HG03060 (cell line): ENCODE measurements at regions not wholly inside any gene's neighbourhood (a gene's known extent, or its start where the extent isn't known, plus 50 kb on each side); places are given as distances from the start of the nearest gene placed in this dataset.
"Not testable (repeated sequence)": the region's sequence is repeated elsewhere in the genome, so short reads cannot be mapped to it uniquely, and the experiment has no call there.

Source experiments
- ATAC-seq: cut with Tn5 transposase; IDR thresholded peaks from one replicate; pipeline ENCODE4 v1.9.1; 2021; ENCODE audit warnings: low read depth, moderate number of reproducible peaks; ENCODE audit not compliant: unreplicated experiment

DNA sequence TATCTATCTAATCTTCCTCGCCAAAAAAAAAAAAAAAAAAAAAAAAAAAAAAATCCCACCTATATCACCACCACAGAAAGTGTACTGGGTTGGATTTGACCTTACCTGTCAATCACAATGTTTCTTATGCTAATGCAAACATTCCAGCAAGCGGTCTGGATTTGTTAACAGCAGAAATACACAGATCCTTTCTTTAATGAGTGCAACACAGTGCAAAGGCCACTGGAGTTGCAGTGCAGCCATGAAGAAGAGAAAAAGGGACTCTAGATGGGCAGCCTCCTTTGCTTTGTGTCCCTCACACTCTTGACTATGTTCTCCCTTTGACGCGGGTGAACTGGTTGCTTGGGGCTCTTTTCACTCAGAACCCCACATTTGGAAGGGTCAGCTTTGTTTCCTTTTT is 127.3 kb upstream of the PRKCQ start:
- no peak for ATAC-seq

GRCh38 chr10:6706725-6707124 is 126.6 kb upstream of the PRKCQ start:
- no peak for ATAC-seq

- no peak for ATAC-seq
Observed at GRCh38 chr10:6704896-6705295, 124.8 kb upstream of the PRKCQ start.

DNA sequence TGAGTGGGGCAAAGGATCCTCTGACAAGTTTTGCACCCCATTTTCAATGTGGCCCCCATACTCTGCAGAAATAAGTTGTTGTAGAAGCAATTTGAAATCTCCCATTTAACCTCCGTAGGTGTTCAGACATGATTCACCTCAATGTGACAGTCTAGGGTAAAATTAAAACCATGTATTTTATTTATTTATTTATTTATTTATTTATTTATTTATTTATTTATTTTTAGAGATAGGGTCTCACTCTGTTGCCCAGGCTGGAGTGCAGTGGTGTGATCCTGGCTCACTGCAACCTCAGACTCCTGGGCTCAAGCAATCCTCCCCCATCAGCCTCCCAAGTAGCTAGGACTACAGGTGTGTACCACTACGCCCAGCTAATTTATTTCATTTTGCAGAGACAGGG is 122.8 kb upstream of the PRKCQ start:
- not testable (repeated sequence) for ATAC-seq

DNA sequence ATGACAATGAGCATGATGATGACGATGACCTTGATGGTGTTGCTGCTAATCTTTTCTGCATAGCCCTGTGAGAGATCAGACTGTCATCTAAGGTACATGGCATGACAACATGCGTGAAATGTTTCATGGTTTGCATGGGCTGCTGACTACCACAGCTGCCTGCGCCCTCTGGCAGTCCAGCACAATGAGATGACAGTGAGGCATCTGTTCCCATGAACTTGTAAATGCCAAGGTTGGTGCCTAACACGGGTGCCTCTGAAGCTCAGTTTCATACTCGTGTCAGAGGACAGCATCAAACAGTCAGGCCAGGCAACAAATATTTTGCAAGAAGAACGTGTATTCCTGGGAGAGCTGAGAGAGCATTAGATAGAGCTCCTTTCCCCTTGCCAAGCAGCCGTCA is 122.0 kb upstream of the PRKCQ start:
- ATAC-seq: no peak

GRCh38 chr10:6701289-6701688 is 121.2 kb upstream of the PRKCQ start:
- no peak for ATAC-seq

GRCh38 chr10:6700066-6700465 is 120.0 kb upstream of the PRKCQ start:
- no peak for ATAC-seq

DNA sequence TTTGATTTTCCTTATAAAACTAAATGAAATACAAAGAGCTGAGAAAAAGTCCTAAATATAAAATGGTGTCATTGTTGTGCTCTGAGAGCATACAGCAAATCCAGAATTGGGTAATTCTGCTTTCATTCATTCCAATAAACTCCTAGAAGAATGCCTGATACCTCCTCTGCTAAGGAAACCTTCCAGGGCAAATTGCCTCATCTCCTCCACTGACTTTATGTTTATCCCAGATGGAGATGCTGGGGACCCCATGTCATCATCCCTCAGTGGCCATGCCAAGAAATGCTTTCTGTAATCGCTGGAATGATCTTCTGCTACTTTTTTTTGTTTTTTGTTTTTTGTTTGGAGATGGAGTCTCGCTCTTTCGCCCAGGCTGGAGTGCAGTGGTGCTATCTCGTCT is 119.3 kb upstream of the PRKCQ start:
- ATAC-seq: no peak

GRCh38 chr10:6695519-6695918 is 115.4 kb upstream of the PRKCQ start:
- no peak for ATAC-seq

DNA sequence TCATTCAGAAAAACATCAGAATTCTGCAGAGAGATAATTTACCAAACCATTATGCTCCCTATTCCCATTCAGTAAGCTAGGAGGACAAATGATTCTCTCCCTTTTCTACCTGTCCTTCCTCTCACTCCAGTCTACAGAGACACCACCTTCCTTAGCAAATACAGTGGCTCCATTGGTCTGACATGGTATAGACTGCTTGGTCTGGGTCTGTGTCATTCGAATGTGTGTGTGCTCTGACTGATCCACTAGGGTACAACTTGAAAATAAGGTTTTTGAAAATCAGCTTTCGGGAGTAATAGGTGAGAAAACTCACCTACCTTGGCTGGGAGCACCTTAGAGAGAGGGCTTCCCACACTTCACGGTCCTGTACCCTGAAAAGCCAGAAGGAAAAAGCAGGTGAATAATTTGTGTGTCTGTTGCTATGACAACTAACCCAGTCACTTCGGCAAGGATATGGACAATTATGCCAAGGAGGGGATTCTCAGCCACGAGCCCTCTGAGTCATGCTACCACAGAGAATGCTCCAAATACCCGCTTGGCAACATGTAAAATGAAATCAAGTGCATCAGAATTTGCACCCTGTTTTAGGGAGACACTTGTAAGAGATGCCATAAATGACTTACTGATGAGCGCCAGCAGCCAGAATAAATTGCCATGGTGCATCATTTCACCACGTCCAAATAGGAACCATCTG is 114.5 kb upstream of the PRKCQ start:
- no peak for ATAC-seq

GRCh38 chr10:6692856-6693255 is 112.8 kb upstream of the PRKCQ start:
- no peak for ATAC-seq

GRCh38 chr10:6692103-6692502 is 112.0 kb upstream of the PRKCQ start:
- ATAC-seq: no peak

DNA sequence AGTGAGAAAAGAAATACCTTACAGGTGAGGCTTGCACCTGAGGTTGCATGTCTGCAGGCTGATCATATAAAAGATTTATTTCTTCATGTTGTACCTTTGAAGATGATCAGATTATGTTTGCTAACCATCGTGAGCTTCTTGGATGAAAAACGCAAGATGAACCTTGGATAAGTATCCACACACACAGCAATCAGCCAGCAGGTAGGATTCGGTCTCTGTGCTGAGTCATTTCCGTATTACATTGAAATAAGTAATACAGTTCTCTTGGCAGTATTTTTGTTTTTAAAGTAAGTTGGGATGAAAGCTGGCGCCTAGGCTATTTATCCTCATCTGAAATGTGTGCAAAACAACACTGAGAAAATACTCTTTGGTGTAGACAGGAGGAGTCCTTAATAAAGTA is 109.0 kb upstream of the PRKCQ start:
- no peak for ATAC-seq

DNA sequence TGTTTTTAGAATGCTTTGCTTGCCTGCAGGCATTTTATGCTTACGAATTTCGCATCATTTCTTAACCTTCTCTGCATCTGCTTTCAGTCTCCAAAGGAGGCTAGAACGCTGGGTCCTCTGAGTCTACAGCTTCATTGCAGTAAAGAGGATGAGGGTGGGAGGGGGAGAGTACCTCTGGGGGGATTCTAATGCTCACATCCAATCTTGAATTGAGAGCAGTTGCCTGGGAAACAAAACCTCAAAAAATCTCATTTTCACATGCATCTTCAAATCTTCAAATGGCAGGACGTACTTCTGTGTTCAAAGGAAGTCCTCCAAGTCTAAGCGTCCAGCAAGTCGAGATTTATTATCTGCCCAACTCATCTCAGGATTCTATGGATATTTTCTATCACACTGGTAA is 100.7 kb upstream of the PRKCQ start:
- no peak for ATAC-seq

- ATAC-seq: no peak
Observed at GRCh38 chr10:6678956-6679355, 98.9 kb upstream of the PRKCQ start.

DNA sequence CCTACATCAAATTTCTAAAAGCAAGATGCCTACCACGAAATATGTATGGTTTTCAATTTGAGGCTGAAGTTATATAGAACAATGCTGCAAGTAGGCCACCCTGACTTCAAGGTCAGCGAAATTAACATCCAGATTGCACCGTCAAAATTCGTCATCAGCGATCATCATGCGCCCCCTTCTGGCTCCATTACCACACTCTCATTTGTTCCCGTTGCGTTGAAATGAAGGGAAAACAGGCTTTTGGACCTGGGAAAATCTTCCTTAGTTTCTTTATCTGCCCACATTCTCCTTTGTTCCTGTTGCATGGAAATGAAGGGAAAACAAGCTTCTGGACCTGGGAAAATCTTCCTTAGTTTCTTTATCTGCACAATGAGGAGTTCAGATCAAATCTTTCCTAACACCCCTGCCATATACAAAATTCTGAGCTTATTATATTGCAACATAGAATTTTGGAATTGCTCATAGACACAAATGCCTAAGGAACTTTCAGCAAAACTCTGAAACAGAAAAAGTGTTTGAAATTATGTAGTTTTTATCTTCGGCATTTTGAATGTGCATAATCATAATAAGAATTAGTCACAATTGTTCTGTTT is 98.2 kb upstream of the PRKCQ start:
- ATAC-seq: no peak

DNA sequence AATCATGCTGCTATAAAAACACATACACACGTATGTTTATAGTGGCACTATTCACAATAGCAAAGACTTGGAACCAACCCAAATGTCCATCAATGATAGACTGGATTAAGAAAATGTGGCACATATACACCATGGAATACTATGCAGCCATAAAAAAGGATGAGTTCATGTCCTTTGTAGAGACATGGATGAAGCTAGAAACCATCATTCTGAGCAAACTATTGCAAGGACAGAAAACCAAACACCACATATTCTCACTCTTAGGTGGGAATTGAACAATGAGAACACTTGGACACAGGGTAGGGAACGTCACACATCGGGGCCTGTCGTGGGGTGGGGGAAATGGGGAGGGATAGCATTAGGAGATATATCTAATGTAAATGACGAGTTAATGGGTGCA is 97.1 kb upstream of the PRKCQ start:
- not testable (repeated sequence) for ATAC-seq

GRCh38 chr10:6674291-6674690 is 94.2 kb upstream of the PRKCQ start:
- no peak for ATAC-seq

- ATAC-seq: no peak
Observed at GRCh38 chr10:6671976-6672375, 91.9 kb upstream of the PRKCQ start.

- no peak for ATAC-seq
Observed at GRCh38 chr10:6669269-6669859, 89.3 kb upstream of the PRKCQ start.

- no peak for ATAC-seq
Observed at GRCh38 chr10:6667679-6668270, 87.7 kb upstream of the PRKCQ start.

DNA sequence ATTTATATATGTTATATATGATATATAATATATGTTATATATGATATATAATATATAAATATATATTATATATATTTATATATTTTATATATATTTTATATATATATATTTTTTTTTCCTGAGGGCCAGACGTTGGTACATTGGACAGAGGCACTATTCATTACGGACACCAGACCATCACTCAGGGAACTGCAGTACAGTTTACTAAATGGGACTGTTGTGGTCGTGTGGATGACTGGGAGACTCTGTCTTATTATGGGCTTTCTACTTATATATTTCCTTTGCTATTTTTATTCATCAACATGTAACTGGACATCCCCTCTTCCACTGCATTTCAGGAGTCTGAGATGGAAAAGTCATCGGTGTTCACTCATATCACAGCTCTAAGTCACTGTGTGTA is 87.1 kb upstream of the PRKCQ start:
- ATAC-seq: no peak
